HL-60 (cell line): ENCODE measurements at regions not wholly inside any gene's neighbourhood (a gene's known extent, or its start where the extent isn't known, plus 50 kb on each side); places are given as distances from the start of the nearest gene placed in this dataset.

Source experiments
- POLR2AphosphoS5 ChIP-seq: IDR thresholded peaks from 2 replicates; pipeline ENCODE4 v1.6.1; 2012; ENCODE audit warnings: low read depth
- TF ChIP-seq, protein P1 (sequence below): IDR thresholded peaks from one replicate; pipeline ENCODE4 v1.5.1; 2011; ENCODE audit warnings: low read length, control low read depth, inconsistent platforms; ENCODE audit not compliant: insufficient read depth
- TF ChIP-seq, protein P2 (sequence below): IDR thresholded peaks from 2 replicates; pipeline ENCODE4 v1.6.1; 2012; ENCODE audit warnings: low read depth; ENCODE audit not compliant: insufficient replicate concordance

DNA sequence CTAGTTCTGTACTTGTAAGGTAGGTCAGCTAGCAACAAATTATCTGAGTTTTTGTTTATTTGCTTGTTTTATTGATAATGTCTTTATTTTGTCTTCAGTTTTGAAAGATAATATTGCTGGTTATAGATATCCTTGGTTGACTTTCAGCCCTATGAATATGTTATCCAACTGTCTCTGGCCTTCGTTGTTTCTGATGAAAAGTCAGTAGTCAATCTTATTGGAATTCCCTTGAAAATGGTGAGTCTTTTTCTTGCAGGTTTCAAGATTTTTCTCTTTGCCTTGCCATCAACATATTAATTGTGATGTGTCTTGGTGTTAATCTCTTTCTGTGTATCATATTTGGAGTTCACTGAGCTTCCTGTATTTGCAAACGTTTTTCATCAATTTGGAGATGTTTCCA is 113.1 kb upstream of the NEIL3 start:
- TF ChIP-seq, protein P1, sequence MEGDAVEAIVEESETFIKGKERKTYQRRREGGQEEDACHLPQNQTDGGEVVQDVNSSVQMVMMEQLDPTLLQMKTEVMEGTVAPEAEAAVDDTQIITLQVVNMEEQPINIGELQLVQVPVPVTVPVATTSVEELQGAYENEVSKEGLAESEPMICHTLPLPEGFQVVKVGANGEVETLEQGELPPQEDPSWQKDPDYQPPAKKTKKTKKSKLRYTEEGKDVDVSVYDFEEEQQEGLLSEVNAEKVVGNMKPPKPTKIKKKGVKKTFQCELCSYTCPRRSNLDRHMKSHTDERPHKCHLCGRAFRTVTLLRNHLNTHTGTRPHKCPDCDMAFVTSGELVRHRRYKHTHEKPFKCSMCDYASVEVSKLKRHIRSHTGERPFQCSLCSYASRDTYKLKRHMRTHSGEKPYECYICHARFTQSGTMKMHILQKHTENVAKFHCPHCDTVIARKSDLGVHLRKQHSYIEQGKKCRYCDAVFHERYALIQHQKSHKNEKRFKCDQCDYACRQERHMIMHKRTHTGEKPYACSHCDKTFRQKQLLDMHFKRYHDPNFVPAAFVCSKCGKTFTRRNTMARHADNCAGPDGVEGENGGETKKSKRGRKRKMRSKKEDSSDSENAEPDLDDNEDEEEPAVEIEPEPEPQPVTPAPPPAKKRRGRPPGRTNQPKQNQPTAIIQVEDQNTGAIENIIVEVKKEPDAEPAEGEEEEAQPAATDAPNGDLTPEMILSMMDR = no peak
- TF ChIP-seq, protein P2, sequence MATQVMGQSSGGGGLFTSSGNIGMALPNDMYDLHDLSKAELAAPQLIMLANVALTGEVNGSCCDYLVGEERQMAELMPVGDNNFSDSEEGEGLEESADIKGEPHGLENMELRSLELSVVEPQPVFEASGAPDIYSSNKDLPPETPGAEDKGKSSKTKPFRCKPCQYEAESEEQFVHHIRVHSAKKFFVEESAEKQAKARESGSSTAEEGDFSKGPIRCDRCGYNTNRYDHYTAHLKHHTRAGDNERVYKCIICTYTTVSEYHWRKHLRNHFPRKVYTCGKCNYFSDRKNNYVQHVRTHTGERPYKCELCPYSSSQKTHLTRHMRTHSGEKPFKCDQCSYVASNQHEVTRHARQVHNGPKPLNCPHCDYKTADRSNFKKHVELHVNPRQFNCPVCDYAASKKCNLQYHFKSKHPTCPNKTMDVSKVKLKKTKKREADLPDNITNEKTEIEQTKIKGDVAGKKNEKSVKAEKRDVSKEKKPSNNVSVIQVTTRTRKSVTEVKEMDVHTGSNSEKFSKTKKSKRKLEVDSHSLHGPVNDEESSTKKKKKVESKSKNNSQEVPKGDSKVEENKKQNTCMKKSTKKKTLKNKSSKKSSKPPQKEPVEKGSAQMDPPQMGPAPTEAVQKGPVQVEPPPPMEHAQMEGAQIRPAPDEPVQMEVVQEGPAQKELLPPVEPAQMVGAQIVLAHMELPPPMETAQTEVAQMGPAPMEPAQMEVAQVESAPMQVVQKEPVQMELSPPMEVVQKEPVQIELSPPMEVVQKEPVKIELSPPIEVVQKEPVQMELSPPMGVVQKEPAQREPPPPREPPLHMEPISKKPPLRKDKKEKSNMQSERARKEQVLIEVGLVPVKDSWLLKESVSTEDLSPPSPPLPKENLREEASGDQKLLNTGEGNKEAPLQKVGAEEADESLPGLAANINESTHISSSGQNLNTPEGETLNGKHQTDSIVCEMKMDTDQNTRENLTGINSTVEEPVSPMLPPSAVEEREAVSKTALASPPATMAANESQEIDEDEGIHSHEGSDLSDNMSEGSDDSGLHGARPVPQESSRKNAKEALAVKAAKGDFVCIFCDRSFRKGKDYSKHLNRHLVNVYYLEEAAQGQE = no peak
- TF ChIP-seq POLR2AphosphoS5 = no peak
